ENCODE measurements at regions not wholly inside any gene's neighbourhood (a gene's known extent, or its start where the extent isn't known, plus 50 kb on each side); places are given as distances from the start of the nearest gene placed in this dataset.

GRCh38 chr2:144333143-144333555, 186.8 kb downstream of the ZEB2 start:
- peak overlapping the region; percentile 71 for H3K4me3 ChIP-seq (replicated peaks; ENCODE audit: low read depth, low read length)
- no peak for TF ChIP-seq CTCF (IDR thresholded peaks at IDR 0.05; ENCODE audit: low read depth, low read length, missing control alignments)
- DNase-seq (ENCODE audit: extremely low read depth, low read depth), result no peak

- no peak for DNase-seq (ENCODE audit: extremely low read depth, low read depth)
- no peak for TF ChIP-seq CTCF (IDR thresholded peaks at IDR 0.05; ENCODE audit: low read depth, low read length, missing control alignments)
- H3K4me3 ChIP-seq (replicated peaks; ENCODE audit: low read depth, low read length), result peak overlapping the region; percentile 71
Observed at GRCh38 chr2:144332356-144333142, 187.4 kb downstream of the ZEB2 start.

DNA sequence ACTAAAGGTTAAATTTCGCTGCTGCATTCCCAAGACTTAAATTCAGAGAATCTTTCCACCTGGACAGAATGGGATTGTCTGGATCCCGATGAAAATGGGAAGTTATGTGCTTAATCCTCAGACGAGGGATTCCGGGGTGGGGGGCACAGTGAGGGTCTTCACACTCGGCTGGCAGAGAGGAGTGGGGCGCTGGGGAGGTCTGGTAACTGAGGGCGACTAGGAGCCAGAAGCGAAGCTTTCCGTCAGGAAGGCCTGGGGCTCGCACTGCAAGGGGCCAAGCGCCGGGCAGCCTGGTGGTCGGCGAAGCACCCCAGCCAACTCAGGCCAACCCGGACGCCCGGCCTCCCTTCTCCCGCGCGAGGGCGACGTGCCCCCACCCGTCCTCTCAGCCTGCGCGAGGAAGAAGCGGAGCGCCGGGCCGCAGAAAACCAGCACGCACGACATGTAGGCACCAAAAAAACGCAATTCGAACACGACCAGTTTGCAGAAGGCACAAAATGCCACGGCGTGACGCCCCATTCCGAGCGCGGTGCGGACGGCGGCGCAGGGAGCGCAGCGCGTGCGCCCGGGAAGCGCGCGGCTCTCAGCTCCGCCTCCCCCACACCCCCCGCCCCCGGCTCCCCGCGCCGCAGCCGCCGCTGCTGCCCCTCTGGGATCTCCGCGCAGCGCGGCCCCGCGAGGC, 188.1 kb downstream of the ZEB2 start:
- no peak for TF ChIP-seq CTCF (IDR thresholded peaks at IDR 0.05; ENCODE audit: low read depth, low read length, missing control alignments)
- DNase-seq (ENCODE audit: extremely low read depth, low read depth), result no peak
- peak overlapping the region; percentile 71 for H3K4me3 ChIP-seq (replicated peaks; ENCODE audit: low read depth, low read length)

DNA sequence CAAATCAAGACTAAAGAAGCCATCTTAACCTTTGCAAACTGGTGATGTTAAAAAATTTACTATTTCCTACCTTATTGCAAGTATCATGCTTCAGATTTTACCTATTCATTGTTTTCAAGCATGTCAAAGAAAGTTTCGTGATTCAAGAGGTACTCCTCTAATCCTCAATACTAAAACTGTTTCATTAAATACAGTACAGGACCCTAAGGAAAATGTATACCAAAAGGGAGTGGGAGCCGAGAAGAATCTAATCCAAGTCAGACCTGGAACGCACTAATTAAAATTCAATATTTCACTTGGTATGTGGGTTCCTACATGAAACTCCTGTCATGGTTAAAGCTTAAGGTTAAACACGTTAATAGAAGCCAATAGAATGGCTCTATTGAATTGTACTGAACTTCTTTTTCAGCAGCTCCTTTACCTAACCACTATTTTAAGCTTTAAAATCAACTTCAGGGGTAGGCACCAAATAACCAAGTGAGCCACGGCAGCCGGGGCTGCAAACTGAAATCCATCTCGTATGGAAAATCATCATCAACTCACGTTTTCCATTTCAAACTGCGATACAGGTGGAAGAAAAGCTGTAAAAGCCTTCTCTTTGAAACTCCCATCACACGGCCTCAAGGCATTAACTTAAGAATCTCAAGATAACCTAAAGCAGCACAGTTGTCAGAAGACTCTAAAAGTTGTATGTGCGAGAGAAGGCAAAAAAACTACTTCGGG, 188.8 kb downstream of the ZEB2 start:
- no peak for TF ChIP-seq CTCF (IDR thresholded peaks at IDR 0.05; ENCODE audit: low read depth, low read length, missing control alignments)
- no peak for DNase-seq (ENCODE audit: extremely low read depth, low read depth)
- peak overlapping the region; percentile 71 for H3K4me3 ChIP-seq (replicated peaks; ENCODE audit: low read depth, low read length)

DNA sequence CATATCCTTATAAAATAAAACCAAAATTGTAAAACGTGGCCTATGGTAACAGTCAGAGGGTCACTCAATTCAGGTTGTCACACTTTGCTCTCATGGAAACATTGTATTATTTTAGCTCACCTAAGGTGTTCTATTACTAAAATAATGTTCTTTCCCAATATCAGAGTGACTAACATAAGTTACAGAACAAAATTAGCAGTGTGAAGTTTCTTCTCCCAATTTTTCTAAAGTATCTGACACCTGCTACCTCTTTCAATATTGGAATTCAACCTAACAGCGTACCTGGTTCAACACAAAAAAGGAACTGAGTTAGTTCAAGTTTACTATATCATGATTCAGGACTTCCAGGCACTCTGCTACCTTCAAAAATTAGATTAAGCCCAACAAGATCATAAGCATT, 190.4 kb downstream of the ZEB2 start:
- TF ChIP-seq CTCF (IDR thresholded peaks at IDR 0.05; ENCODE audit: low read depth, low read length, missing control alignments), result no peak
- no peak for DNase-seq (ENCODE audit: extremely low read depth, low read depth)

DNA sequence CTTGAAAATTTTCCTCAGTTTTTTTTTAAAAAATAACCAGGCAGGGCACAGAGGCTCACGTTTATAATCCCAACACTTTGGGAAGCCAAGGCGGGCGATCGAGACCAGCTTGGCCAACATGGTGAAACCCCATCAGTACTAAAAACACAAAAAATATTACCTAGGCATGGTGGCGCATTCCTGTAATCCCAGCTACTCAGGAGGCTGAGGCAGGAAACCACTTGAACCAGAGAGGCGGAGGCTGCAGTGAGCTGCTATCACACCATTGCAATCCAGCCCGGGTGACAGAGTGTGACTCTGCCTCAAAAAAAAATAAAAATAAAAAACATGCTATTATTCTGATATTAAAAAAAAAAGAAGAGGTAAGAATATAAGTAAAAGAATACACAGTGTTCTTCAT, 191.0 kb downstream of the ZEB2 start:
- H3K4me3 ChIP-seq (replicated peaks; ENCODE audit: low read depth, low read length), result no peak overlapping the region
- TF ChIP-seq CTCF (IDR thresholded peaks at IDR 0.05; ENCODE audit: low read depth, low read length, missing control alignments), result no peak
- DNase-seq (ENCODE audit: extremely low read depth, low read depth), result no peak

More for the DNA sequence above, 190.4 kb downstream of the ZEB2 start:
- no peak overlapping the region for H3K4me3 ChIP-seq (replicated peaks; ENCODE audit: low read depth, low read length)
